ENCODE measurements at regions not wholly inside any gene's neighbourhood (a gene's known extent, or its start where the extent isn't known, plus 50 kb on each side); places are given as distances from the start of the nearest gene placed in this dataset.

- H3K4me3 ChIP-seq (ENCODE audit: low read depth, low read length, poor library complexity, severe bottlenecking), result no peak overlapping the region
- no peaks in the 10 kb centered on the region for H3K36me3 ChIP-seq (ENCODE audit: insufficient read depth, low read length)
- H3K79me2 ChIP-seq (ENCODE audit: insufficient read depth, low read length), result no peaks in the 10 kb centered on the region
- no peaks in the 10 kb centered on the region for H3K27me3 ChIP-seq (ENCODE audit: insufficient read depth, low read length)
- no peaks in the 10 kb centered on the region for H3K4me1 ChIP-seq (ENCODE audit: insufficient read depth, low read length, severe bottlenecking)
- H3K9me3 ChIP-seq (ENCODE audit: low read length), result no peaks in the 10 kb centered on the region
- no peaks in the 10 kb centered on the region for H4K20me1 ChIP-seq (ENCODE audit: insufficient read depth, low read length)
- no peaks in the 10 kb centered on the region for H3F3A ChIP-seq (ENCODE audit: insufficient read depth, low read length)
- H3K9ac ChIP-seq (ENCODE audit: low read length), result no peak overlapping the region
- no peak overlapping the region for H2AFZ ChIP-seq (ENCODE audit: low read length)
- H3K9me2 ChIP-seq (ENCODE audit: low read depth, low read length), result no peaks in the 10 kb centered on the region
- no peak overlapping the region for H3K4me2 ChIP-seq (ENCODE audit: low read length)
- no peak overlapping the region for H3K27ac ChIP-seq (ENCODE audit: low read depth, low read length, poor library complexity, severe bottlenecking)
- no peak for TF ChIP-seq CTCF (IDR thresholded peaks at IDR 0.05; ENCODE audit: low read length)
- no peak for TF ChIP-seq EZH2 (IDR thresholded peaks at IDR 0.05; ENCODE audit: borderline replicate concordance, low read length)
Observed at GRCh38 chr1:118615066-118615465, 373.1 kb downstream of the TBX15 start.

- H3K27me3 ChIP-seq (ENCODE audit: insufficient read depth, low read length), result no peaks in the 10 kb centered on the region
- no peaks in the 10 kb centered on the region for H3F3A ChIP-seq (ENCODE audit: insufficient read depth, low read length)
- no peaks in the 10 kb centered on the region for H3K36me3 ChIP-seq (ENCODE audit: insufficient read depth, low read length)
- H3K9me2 ChIP-seq (ENCODE audit: low read depth, low read length), result no peaks in the 10 kb centered on the region
- no peaks in the 10 kb centered on the region for H3K79me2 ChIP-seq (ENCODE audit: insufficient read depth, low read length)
- no peaks in the 10 kb centered on the region for H3K9me3 ChIP-seq (ENCODE audit: low read length)
- TF ChIP-seq EZH2 (IDR thresholded peaks at IDR 0.05; ENCODE audit: borderline replicate concordance, low read length) (no peak), CTCF (IDR thresholded peaks at IDR 0.05; ENCODE audit: low read length) (no peak)
- H3K9ac ChIP-seq (ENCODE audit: low read length), result no peak overlapping the region
- no peak overlapping the region for H3K4me2 ChIP-seq (ENCODE audit: low read length)
- no peak overlapping the region for H3K4me3 ChIP-seq (ENCODE audit: low read depth, low read length, poor library complexity, severe bottlenecking)
- no peak overlapping the region for H3K27ac ChIP-seq (ENCODE audit: low read depth, low read length, poor library complexity, severe bottlenecking)
- H2AFZ ChIP-seq (ENCODE audit: low read length), result no peak overlapping the region
- no peaks in the 10 kb centered on the region for H3K4me1 ChIP-seq (ENCODE audit: insufficient read depth, low read length, severe bottlenecking)
- H4K20me1 ChIP-seq (ENCODE audit: insufficient read depth, low read length), result no peaks in the 10 kb centered on the region
Observed at GRCh38 chr1:118589238-118589846, 398.8 kb downstream of the TBX15 start.

GRCh38 chr1:118588566-118588965 is 399.6 kb downstream of the TBX15 start:
- no peaks in the 10 kb centered on the region for H3K36me3 ChIP-seq (ENCODE audit: insufficient read depth, low read length)

More at GRCh38 chr1:118588566-118588965, 399.6 kb downstream of the TBX15 start:
- Histone ChIP-seq H3K9ac (ENCODE audit: low read length) (no peak overlapping the region), H3K4me2 (ENCODE audit: low read length) (no peak overlapping the region), H3K9me3 (ENCODE audit: low read length) (no peaks in the 10 kb centered on the region), H2AFZ (ENCODE audit: low read length) (no peak overlapping the region), H3K27ac (ENCODE audit: low read depth, low read length, poor library complexity, severe bottlenecking) (no peak overlapping the region), H3K4me1 (ENCODE audit: insufficient read depth, low read length, severe bottlenecking) (no peaks in the 10 kb centered on the region), H3F3A (ENCODE audit: insufficient read depth, low read length) (no peaks in the 10 kb centered on the region), H3K4me3 (ENCODE audit: low read depth, low read length, poor library complexity, severe bottlenecking) (no peak overlapping the region), H4K20me1 (ENCODE audit: insufficient read depth, low read length) (no peaks in the 10 kb centered on the region), H3K9me2 (ENCODE audit: low read depth, low read length) (no peaks in the 10 kb centered on the region), H3K27me3 (ENCODE audit: insufficient read depth, low read length) (no peaks in the 10 kb centered on the region), H3K79me2 (ENCODE audit: insufficient read depth, low read length) (no peaks in the 10 kb centered on the region)
- TF ChIP-seq CTCF (IDR thresholded peaks at IDR 0.05; ENCODE audit: low read length), result no peak
- TF ChIP-seq EZH2 (IDR thresholded peaks at IDR 0.05; ENCODE audit: borderline replicate concordance, low read length), result no peak
